WI38 (cell line): ENCODE measurements at regions not wholly inside any gene's neighbourhood (a gene's known extent, or its start where the extent isn't known, plus 50 kb on each side); places are given as distances from the start of the nearest gene placed in this dataset.

Source experiments
- H3K4me3 ChIP-seq: 2 replicates; pipeline ENCODE4 v1.5.1; 2011; ENCODE audit warnings: low read depth, mild to moderate bottlenecking, control low read depth, low read length
- CTCF ChIP-seq: IDR thresholded peaks from 2 replicates; pipeline ENCODE4 v1.5.1; 2012; ENCODE audit warnings: low read depth, mild to moderate bottlenecking, control low read depth, low read length

- TF ChIP-seq CTCF = no peak
- H3K4me3 ChIP-seq = no peak overlapping the region
These were observed 673.4 kb upstream of the ADGRL4 start for GRCh38 chr1:79679916-79680315.

GRCh38 chr1:79667848-79668696, 661.5 kb upstream of the ADGRL4 start:
- H3K4me3 ChIP-seq = no peak overlapping the region
- TF ChIP-seq CTCF = no peak

DNA sequence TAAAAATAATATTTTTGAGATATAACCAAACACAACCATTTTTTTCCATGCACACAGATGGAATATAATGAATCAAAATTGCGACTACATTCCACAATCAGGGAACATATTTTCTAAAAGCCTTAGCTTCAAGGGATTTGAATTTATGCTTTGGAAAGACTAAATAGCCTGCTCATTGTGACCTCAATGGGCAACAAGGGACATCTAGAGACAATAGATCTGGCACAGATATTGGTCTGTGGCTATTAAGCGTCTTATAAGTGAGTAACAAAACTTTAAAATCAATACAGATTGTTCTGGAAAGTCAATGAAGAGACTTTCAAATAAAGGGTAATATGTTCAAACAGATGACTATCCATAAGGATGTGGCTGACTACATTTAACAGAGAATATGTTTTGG, 660.6 kb upstream of the ADGRL4 start:
- TF ChIP-seq CTCF = no peak
- no peak overlapping the region for H3K4me3 ChIP-seq

GRCh38 chr1:79663916-79664315, 657.4 kb upstream of the ADGRL4 start:
- no peak overlapping the region for H3K4me3 ChIP-seq
- no peak for TF ChIP-seq CTCF

- no peak overlapping the region for H3K4me3 ChIP-seq
- no peak for TF ChIP-seq CTCF
These were observed 656.1 kb upstream of the ADGRL4 start for GRCh38 chr1:79662596-79662995.

- TF ChIP-seq CTCF = no peak
- H3K4me3 ChIP-seq = no peak overlapping the region
These were observed 653.6 kb upstream of the ADGRL4 start for GRCh38 chr1:79660129-79660528.

- no peak overlapping the region for H3K4me3 ChIP-seq
- no peak for TF ChIP-seq CTCF
These were observed 651.6 kb upstream of the ADGRL4 start for GRCh38 chr1:79657951-79658658.
